Posterior cingulate gyrus (tissue), 11 donors: ENCODE measurements at regions not wholly inside any gene's neighbourhood (a gene's known extent, or its start where the extent isn't known, plus 50 kb on each side); places are given as distances from the start of the nearest gene placed in this dataset.
A peak's percentile ranks its signal among the peaks of the same experiment; 100 is the strongest.

ENCODE experiments used
- DNase-seq, 10 donors: peaks; one replicate each; pipeline versions ENCODE4 v3.0.0 to v3.0.0-alpha.2; 2020 to 2021; ENCODE audit warnings: mixed read lengths in 3 of 10
- intact Hi-C: fragments of 100-400 bp; cut with DNase I; formaldehyde crosslinking; loops from one replicate; pipeline ENCODE4 v1.15.1; 2023

DNA sequence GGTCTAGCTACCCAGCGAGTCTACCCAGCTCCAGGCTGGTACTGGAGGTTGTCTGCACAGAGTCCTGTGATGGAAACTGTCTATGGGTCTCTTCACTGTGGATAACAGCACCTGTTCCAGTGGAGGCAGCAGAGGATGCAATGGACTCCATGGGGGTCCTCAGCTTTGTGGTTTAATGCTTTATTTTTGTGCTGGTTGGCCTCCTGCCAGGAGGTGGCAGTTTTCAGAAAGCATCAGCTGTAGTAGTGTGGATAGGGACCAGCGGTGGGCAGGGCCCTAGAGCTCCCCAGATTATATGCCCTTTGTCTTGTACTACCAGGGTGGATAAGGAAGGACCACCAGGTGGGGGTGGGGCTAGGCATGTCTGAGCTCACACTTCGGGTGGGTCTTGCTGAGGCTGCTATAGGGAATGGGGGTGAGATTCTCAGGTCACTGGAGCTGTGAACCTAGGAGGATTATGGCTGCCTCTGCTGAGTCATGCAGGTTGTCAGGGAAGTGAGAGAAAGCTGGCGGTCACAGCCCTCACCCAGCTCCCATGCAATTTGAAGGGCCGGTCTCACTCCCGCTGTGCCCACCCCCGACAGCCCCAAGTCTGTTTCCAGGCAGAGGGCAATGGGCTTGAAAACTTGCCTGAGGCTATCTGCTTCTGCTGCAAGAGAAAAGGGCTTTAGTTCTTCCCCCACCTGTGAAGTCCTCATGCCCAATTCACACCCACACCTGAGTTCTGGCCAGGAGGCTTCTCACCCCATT, 397.1 kb downstream of the TLE1 start:
- peak in 1 of 10 donors; percentile 53 for DNase-seq
- intact Hi-C loops, result no loop called here

- intact Hi-C loops, result no loop called here
- DNase-seq, result no peak
These were observed 399.7 kb downstream of the TLE1 start for GRCh38 chr9:81289622-81290021.

DNA sequence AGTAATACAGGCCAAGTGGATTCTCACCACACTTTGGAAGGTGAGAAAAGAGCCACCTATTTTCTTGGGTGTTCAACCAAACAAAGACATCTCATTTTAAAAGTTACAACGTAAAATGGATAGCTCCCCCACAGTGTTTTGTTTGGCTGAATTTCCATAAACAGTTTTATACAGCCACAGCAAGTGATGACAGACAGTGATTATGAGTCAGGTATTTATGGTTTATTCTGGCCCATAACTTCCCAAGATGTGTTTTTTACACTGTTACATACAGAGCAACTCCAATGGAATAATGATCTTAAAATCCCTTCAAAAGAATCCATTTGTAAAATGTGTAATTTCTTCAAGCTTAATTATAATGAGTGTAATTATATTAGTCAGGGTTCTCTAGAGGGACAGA, 421.3 kb downstream of the TLE1 start:
- intact Hi-C loops, result no loop called here
- DNase-seq, result no peak

- DNase-seq, result no peak
These were observed 422.7 kb downstream of the TLE1 start for GRCh38 chr9:81266674-81267073.

DNA sequence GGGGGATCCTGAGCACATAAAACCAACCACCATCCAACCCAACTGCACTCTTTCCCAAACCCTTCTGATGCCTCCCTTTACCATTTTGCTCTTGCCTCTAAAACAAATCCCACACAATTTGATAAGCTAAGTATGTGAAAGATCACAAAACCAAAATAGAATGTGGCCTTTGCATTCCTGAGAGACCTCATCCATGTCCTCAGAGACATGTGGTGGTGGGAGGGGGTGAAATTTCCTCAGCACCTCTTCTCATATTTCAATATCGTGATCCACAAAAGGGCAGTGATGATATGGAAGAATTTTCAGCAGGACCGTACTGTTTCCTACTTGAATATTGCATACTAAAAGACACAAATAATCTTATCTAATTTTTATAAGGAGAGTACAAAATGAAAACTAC, 423.3 kb downstream of the TLE1 start:
- intact Hi-C loops, result no loop called here
- DNase-seq, result no peak

More at GRCh38 chr9:81266674-81267073, 422.7 kb downstream of the TLE1 start:
- intact Hi-C loops, result no loop called here

GRCh38 chr9:81264516-81264915, 424.8 kb downstream of the TLE1 start:
- intact Hi-C loops, result no loop called here

DNA sequence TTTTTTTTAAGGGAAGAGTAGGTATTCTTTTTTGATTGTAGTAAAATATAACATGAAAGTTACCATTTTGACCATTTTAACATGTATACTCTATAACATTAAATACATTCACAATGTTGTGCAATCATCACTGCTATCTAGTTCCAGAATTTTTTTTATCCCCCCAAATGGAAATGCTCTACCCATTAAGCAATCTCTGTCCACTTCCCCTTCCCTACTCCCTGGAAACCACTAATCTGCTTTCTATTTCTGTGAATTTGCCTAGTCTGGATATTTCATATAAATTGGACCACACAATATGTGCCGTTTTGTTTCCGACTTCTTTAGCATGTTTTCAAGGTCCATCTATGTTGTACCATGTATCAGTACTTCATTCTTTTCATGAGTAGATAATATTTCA, 429.5 kb downstream of the TLE1 start:
- intact Hi-C loops, result no loop called here
- no peak for DNase-seq

More at GRCh38 chr9:81264516-81264915, 424.8 kb downstream of the TLE1 start:
- DNase-seq, result no peak

GRCh38 chr9:81256368-81256767, 433.0 kb downstream of the TLE1 start:
- intact Hi-C loops, result no loop called here
- DNase-seq, result no peak

DNA sequence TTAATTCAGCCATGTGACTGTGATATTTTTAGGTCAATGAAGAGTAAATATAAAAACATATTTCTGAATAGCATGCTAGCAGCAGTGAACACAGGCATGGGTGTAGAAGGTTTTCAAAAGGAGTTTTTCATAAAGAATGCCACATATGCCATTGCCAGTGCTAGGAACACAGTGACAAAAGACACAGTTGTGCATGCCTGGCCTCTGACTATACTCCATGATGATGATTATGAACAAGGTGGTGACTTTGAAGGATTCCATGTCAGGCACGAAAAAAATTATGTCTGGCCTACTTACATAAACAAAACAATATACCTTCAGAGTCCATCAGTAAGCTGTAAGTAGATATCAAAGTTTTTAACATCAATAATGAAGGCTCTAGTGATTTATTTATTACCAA, 438.7 kb downstream of the TLE1 start:
- DNase-seq, result no peak
- intact Hi-C loops, result no loop called here

DNA sequence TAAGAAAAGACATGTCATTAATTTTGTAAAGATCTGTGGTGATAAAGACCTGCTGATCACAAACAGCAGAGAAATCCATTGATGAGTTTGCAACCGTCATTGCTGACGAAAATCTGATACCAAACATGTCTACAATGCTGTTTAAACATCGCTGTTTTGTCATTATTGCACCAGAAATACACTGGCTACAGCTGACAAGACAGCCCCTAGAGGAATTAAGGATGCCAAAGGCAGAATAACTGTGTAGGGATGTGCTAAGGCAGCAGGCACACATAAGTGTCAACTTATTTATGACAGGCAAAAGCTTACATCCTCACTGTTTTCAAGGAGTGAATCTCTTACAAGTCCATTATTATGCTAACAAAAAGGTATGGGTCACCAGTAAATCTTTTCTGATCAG, 439.3 kb downstream of the TLE1 start:
- DNase-seq, result no peak
- intact Hi-C loops, result no loop called here

DNA sequence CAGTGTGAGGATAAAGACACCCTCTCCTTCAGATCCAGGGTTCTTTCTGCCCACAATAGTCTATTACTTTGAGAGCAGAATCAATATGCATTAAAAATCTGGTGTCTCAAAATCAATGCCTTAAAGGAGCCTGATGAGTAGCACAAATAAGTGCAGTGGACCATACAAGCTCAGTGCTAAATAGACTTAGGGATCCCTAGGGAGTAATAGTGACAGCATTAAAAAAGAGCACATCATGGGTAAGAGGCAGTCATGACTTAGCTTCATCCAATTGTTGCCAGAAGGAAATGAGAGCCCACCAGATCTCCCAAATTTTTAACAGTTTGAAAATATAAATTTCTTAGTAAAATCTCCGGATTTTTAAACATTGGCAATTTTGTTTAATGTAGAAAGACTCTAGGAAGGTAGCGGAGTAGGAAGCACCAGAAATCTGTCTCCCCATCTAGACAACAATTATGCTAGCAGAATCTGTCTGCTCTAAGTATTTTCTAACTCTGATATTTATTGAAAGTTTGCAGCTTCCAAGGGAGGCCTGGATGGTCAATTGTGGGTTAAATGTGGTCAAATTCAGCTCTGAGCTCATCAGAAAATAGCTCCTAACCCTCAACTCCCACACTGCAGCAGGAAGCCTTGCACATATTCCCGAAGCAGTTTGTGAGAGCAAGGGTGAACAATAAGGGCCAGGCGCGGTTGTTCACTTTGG, 443.9 kb downstream of the TLE1 start:
- intact Hi-C loops, result no loop called here
- DNase-seq, result no peak

GRCh38 chr9:81244631-81245030, 444.7 kb downstream of the TLE1 start:
- intact Hi-C loops, result no loop called here
- DNase-seq, result no peak

DNA sequence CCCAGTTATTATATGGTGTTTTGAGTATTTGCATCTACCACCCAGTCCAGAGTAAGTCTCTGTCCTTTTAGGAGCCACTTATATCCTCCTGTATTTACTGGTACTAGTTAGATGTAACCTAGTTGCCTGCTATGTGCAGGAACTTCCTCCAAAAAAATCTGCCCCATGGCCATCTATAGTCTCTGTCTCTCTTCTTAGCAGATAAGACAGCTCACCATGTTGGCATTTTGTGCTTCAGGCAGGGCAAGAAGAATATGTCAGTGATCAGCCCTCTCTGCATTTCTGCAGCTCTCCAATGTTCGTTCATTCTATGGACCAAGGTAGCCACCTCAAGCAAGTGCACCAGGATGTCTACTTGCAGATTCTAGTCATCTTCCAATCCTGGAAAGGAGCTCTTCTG, 446.5 kb downstream of the TLE1 start:
- no peak for DNase-seq
- intact Hi-C loops, result no loop called here

DNA sequence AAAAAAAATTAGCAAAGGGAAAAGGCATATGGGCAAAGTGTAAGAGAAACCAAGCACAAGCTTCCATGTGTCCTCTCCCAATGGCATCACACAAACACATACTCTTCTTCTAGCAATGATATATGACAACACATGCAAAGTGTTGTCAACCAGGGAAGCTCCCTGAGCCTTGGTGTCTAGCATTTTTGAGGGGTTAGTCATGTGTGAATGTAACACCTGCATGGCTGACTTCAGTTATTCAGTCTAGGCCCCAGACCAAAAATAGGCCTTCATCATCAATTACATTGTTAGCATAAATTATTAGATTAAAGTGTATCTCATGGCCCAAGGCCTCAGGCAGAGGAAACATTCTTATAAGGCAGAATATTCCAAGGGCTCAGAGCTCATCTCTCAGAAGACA, 450.0 kb downstream of the TLE1 start:
- no peak for DNase-seq
- intact Hi-C loops, result no loop called here

DNA sequence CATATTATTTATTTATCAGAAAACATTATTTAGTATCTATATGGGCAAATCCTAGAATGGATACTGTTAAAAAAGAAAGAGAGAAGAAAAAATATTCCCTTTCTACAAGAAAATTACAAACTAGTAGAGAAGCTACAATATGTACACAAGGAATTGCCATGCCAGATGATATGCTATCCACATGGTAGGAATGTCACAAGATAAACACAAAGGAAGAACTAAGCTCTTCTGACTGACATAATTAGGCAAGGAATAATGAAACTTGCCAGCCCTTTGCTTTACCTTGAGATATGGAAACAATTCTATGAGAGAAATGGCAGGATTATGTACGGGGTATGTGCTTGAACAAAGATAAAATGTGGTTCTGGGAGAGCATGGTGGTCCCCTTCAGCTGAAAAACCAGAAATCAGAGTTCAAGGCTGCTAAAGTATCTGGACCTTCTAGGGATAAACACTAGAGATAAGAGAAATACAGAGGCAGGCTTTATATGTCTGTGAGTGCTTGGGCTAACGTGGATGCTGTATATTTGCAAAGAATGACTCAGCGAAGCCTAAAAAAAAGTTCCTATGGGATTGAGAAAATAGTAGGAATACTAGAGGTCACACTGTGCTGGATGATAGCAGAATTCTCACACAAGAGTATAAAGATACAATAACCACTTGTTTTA, 451.6 kb downstream of the TLE1 start:
- intact Hi-C loops, result no loop called here
- no peak for DNase-seq

DNA sequence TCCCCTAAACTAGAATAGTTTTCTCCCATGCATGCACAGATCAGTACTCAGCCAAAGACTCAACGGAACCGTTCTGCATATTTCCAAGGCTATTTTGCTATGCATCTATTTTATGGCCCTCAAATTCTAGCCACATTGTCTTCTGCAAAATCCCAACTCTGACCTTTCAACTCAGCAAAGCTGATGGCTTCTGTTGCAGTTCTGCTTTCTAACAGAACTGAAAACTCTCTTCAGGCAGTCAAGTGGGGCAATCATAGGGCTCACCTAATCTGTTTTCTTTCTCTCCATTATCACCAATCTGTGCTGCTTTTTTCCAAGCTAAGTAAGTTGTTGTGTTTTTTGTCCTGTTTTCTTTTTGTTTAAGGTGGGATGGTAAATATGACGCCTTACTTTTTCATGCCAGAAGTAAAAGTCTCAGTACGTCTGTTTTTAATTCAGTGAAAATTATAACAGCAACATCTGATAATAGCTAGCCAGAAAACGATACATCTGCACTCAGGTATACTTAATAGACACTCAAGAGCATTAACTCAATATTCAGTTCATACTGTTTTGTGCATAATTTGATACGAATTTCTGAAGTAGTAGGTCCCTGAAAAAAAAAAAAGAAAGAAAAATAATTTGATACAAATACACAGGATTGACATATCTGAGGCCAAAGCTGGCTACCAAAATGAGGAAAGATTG, 454.3 kb downstream of the TLE1 start:
- intact Hi-C loops, result no loop called here

DNA sequence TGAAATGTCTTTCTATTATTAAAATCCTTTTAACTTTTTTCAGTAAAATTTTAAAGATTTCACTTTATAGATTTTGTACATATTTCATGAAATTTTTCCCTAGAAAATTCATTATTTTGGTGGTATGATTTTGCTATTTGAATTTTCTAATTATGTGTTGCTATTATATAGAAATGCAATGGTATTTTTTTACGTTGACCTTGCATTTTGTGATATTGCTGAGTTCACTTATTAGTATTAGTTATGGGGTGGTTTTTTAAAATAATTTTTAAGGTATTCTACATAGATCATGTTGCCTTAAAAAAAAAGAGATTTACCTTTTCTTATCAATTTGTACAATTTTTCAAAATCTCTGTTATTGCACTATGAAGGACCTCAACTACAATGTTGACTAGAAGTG, 458.3 kb downstream of the TLE1 start:
- DNase-seq, result no peak
- intact Hi-C loops, result no loop called here

More for the DNA sequence above, 454.3 kb downstream of the TLE1 start:
- no peak for DNase-seq

- DNase-seq, result no peak
- intact Hi-C loops, result no loop called here
These were observed 461.7 kb downstream of the TLE1 start for GRCh38 chr9:81227507-81228245.

GRCh38 chr9:81225596-81225995, 463.8 kb downstream of the TLE1 start:
- DNase-seq, result no peak
- intact Hi-C loops, result no loop called here
